C4-2B (cell line): ENCODE measurements at regions not wholly inside any gene's neighbourhood (a gene's known extent, or its start where the extent isn't known, plus 50 kb on each side); places are given as distances from the start of the nearest gene placed in this dataset.

Experiments
- CTCF ChIP-seq: fragments of 450-650 bp; conservative IDR thresholded peaks from 2 replicates; pipeline ENCODE4 v1.5.1; 2017; ENCODE audit warnings: mild to moderate bottlenecking
- ZFX ChIP-seq: fragments of 450-650 bp; IDR thresholded peaks from 2 replicates; pipeline ENCODE4 v1.6.1; 2017

- TF ChIP-seq CTCF (no peak), ZFX (no peak)
These were observed 84.7 kb upstream of the HIVEP3 start for GRCh38 chr1:42003433-42003832.
